Cardiac fibroblast (primary cell): ENCODE measurements at regions not wholly inside any gene's neighbourhood (a gene's known extent, or its start where the extent isn't known, plus 50 kb on each side); places are given as distances from the start of the nearest gene placed in this dataset.

Experiments
- DNase-seq, 2 donors: peaks; one replicate each; pipeline versions ENCODE4 v3.0.0 to v3.0.0-alpha.2; 2010; ENCODE audit warnings: low read depth in 2 of 2
- H3K4me3 ChIP-seq, 2 donors: replicated peaks in 1 of 2; 1 replicate in 1 of 2; 2 replicates in 1 of 2; pipeline ENCODE4 v1.5.1; 2011; ENCODE audit warnings: low read depth in 2 of 2, low read length in 2 of 2, mild to moderate bottlenecking in 2 of 2, moderate library complexity in 1 of 2
- TF ChIP-seq, protein P1 (sequence below): IDR thresholded peaks from one replicate; pipeline ENCODE4 v1.5.1; 2011; ENCODE audit warnings: low read depth, mild to moderate bottlenecking, low read length, inconsistent platforms

DNA sequence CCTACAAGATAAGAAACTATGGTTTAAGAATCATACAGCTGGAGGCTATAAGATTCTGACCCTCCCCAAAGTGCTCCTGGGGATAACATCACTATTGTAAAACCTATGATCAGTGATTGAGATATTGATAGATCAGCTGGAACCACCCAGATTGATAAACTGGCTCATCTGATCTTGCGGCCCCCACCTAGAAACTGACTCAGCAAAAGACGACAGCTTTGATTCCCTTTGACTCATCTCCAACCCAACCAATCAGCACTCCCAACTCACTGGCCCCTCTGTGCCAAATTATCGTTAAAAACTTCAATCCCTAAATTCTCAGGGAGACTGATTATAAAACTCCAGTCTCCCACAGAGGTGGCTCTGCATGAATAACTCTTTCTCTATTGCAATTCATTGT, 106.4 kb downstream of the SCP2D1 start:
- TF ChIP-seq, protein P1, sequence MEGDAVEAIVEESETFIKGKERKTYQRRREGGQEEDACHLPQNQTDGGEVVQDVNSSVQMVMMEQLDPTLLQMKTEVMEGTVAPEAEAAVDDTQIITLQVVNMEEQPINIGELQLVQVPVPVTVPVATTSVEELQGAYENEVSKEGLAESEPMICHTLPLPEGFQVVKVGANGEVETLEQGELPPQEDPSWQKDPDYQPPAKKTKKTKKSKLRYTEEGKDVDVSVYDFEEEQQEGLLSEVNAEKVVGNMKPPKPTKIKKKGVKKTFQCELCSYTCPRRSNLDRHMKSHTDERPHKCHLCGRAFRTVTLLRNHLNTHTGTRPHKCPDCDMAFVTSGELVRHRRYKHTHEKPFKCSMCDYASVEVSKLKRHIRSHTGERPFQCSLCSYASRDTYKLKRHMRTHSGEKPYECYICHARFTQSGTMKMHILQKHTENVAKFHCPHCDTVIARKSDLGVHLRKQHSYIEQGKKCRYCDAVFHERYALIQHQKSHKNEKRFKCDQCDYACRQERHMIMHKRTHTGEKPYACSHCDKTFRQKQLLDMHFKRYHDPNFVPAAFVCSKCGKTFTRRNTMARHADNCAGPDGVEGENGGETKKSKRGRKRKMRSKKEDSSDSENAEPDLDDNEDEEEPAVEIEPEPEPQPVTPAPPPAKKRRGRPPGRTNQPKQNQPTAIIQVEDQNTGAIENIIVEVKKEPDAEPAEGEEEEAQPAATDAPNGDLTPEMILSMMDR, result no peak
- no peak overlapping the region for H3K4me3 ChIP-seq
- no peak for DNase-seq

DNA sequence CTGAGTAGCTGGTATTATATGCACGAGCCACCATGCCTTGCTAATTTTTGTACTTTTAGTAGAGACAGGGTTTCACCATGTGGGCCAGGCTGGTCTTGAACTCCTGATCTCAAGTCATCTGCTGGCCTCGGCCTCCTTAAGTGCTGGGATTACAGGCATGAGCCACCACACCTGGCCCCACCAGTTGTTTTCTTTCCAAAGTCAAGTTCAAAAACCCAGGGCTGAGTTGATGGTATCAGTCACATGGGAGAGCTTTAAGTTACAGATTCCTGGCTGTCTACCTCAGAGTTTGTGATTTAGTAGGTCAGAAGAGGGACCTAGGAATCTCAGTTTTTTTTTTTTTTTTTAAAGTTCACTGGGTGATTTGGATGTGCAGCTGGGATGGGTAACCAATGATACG, 107.7 kb downstream of the SCP2D1 start:
- H3K4me3 ChIP-seq, result no peak overlapping the region
- no peak for DNase-seq
- TF ChIP-seq, protein P1, result no peak

DNA sequence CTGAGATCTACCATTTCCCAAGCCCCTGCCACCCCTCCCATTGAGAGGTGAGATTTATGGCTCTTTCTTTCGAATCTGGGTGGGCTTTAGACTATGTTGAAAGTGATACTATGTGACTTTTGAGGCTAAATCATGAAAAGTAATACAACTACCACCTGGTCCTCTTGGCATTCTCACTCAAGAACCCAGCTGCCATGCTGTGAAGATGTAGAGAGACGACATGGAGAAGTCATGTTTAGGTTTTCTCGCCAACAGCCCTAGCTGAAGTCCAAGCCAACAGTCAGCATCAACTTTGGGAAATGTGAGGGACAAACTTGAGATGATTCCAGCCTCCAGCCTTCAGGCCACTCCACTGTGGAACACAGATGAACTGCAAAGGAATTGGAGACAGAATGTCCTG, 108.7 kb downstream of the SCP2D1 start:
- TF ChIP-seq, protein P1, result no peak
- H3K4me3 ChIP-seq, result no peak overlapping the region
- DNase-seq, result no peak

DNA sequence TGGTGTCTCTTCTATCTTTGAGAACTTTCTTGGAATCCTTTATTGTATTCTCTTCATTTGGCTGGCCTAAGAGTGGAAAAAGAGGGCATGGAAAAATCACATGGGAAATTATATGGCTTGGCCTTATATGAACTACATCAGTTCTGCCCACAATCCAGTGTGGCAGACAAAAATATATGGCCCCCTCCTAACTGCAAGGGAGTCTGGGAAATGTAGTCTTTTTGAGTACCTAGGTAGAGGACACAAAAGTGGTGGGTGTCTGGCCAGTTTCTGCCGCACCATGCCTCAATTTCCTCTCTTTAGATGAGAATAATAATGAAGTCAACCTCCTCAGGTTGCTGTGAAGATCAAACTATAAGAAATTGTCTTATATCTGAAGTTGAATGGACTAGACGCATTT, 109.3 kb downstream of the SCP2D1 start:
- TF ChIP-seq, protein P1, result no peak
- H3K4me3 ChIP-seq, result no peak overlapping the region
- DNase-seq, result no peak

DNA sequence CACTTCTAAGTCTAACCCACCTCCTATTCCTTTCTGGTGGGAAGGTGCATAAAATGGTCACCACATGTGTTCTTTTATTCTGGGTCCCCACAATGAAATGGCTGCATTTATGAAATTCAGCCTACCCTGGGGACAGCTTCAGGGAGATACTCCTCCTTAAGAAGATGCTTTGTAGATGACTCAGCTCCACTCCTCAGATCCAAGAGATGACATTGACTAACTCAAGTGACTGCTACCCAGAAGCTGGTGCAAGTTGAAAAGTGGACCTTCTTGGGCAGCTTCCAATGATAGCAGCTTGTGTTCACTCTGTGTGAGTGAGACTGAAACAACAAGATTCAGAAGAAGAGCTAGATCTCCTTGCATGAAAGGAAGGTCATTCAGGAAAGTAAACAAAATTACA, 113.4 kb downstream of the SCP2D1 start:
- TF ChIP-seq, protein P1, result no peak
- no peak overlapping the region for H3K4me3 ChIP-seq
- DNase-seq, result peak in 1 of 2 donors; percentile 1

DNA sequence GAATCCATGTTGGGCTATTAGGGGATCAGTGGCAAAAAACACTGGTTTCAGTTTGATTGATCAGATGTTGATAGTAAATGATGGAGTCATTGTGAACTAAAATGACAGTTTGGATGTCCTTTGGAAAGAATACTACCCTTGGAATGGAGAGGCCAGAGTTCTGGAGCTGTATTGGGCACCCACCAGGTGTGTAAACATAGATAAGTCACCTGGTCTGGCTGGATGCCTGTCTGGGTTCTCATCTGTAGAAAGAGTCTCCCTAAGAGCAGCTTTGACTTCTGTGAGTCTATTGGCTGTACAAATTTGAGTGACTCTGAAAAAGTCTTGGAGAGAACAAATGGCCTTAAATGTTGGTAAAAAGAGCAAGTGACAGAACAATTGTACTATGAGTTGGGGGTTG, 115.0 kb downstream of the SCP2D1 start:
- TF ChIP-seq, protein P1, result no peak
- DNase-seq, result no peak

DNA sequence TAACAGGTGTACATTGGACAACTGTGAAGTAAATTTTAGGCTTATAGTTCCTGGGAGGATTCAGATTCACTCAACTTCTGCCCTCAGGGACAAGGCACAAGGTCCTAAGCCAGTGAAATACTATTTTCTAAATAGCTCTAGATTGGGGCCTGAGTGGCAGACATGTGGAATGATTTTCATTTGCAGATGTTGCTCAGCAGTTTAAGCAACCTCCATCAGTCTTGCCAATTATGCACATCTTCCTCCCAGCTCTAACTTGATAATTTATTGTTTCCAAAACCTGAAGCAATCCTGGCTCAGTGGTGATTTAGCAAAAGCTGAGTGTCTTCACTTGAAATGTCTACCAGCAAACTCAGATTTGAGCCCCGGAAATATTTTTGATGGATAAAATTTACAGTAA, 116.2 kb downstream of the SCP2D1 start:
- DNase-seq, result no peak
- TF ChIP-seq, protein P1, result no peak
- no peak overlapping the region for H3K4me3 ChIP-seq

More for the DNA sequence above, 115.0 kb downstream of the SCP2D1 start:
- no peak overlapping the region for H3K4me3 ChIP-seq
